ENCODE measurements at regions not wholly inside any gene's neighbourhood (a gene's known extent, or its start where the extent isn't known, plus 50 kb on each side); places are given as distances from the start of the nearest gene placed in this dataset.

DNA sequence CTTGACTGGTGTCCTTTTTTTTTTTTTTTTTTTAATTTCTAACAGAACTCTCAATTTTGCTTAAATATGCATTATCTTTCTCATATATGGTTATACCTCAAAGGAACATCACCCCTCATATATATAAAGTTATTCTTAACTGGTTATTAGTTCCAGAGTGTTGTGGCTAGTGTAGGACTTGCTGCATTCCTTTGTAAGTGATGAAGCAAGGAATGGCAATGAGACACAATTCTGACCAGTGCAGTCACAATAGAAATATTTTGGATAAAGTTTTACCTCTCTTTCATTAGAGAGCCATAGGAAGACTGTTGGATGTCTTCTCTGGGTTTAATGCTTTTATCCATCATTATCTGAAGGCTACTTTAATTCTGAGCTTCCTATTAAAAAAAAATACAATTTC is 75.5 kb upstream of the CBLB start:
- TF ChIP-seq POLR2AphosphoS5 (IDR thresholded peaks at IDR 0.05; ENCODE audit: low read depth) (no peak), EZH2 (IDR thresholded peaks at IDR 0.05; ENCODE audit: low read depth, unreplicated experiment) (no peak), STAT1 (IDR thresholded peaks at IDR 0.05; ENCODE audit: unreplicated experiment) (no peak), EZH2phosphoT487 (IDR thresholded peaks at IDR 0.05; ENCODE audit: unreplicated experiment) (no peak), ZNF114 (CRISPR knock-in tag; IDR thresholded peaks at IDR 0.05) (no peak)
- TF ChIP-seq, protein P1, sequence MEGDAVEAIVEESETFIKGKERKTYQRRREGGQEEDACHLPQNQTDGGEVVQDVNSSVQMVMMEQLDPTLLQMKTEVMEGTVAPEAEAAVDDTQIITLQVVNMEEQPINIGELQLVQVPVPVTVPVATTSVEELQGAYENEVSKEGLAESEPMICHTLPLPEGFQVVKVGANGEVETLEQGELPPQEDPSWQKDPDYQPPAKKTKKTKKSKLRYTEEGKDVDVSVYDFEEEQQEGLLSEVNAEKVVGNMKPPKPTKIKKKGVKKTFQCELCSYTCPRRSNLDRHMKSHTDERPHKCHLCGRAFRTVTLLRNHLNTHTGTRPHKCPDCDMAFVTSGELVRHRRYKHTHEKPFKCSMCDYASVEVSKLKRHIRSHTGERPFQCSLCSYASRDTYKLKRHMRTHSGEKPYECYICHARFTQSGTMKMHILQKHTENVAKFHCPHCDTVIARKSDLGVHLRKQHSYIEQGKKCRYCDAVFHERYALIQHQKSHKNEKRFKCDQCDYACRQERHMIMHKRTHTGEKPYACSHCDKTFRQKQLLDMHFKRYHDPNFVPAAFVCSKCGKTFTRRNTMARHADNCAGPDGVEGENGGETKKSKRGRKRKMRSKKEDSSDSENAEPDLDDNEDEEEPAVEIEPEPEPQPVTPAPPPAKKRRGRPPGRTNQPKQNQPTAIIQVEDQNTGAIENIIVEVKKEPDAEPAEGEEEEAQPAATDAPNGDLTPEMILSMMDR (conservative IDR thresholded peaks at IDR 0.05; ENCODE audit: low read depth in 2 of 2) = no peak
- TF ChIP-seq, protein P2, sequence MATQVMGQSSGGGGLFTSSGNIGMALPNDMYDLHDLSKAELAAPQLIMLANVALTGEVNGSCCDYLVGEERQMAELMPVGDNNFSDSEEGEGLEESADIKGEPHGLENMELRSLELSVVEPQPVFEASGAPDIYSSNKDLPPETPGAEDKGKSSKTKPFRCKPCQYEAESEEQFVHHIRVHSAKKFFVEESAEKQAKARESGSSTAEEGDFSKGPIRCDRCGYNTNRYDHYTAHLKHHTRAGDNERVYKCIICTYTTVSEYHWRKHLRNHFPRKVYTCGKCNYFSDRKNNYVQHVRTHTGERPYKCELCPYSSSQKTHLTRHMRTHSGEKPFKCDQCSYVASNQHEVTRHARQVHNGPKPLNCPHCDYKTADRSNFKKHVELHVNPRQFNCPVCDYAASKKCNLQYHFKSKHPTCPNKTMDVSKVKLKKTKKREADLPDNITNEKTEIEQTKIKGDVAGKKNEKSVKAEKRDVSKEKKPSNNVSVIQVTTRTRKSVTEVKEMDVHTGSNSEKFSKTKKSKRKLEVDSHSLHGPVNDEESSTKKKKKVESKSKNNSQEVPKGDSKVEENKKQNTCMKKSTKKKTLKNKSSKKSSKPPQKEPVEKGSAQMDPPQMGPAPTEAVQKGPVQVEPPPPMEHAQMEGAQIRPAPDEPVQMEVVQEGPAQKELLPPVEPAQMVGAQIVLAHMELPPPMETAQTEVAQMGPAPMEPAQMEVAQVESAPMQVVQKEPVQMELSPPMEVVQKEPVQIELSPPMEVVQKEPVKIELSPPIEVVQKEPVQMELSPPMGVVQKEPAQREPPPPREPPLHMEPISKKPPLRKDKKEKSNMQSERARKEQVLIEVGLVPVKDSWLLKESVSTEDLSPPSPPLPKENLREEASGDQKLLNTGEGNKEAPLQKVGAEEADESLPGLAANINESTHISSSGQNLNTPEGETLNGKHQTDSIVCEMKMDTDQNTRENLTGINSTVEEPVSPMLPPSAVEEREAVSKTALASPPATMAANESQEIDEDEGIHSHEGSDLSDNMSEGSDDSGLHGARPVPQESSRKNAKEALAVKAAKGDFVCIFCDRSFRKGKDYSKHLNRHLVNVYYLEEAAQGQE (IDR thresholded peaks at IDR 0.05; ENCODE audit: unreplicated experiment) = no peak

All from GM23338 (cell line).